OCI-LY3 (cell line): ENCODE measurements at regions not wholly inside any gene's neighbourhood (a gene's known extent, or its start where the extent isn't known, plus 50 kb on each side); places are given as distances from the start of the nearest gene placed in this dataset.

Experiments
- CTCF ChIP-seq: fragments of 200-600, 300-600 bp; sonication (generic); IDR thresholded peaks from 2 replicates; pipeline ENCODE4 v1.5.1; 2014; ENCODE audit warnings: antibody characterized with exemption, low read length, low read depth
- EZH2phosphoT487 ChIP-seq: fragments of 200-600 bp; shearing (Covaris generic); IDR thresholded peaks from 2 replicates; pipeline ENCODE4 v1.6.1; 2018; ENCODE audit warnings: antibody characterized with exemption, mixed run types, low read depth

DNA sequence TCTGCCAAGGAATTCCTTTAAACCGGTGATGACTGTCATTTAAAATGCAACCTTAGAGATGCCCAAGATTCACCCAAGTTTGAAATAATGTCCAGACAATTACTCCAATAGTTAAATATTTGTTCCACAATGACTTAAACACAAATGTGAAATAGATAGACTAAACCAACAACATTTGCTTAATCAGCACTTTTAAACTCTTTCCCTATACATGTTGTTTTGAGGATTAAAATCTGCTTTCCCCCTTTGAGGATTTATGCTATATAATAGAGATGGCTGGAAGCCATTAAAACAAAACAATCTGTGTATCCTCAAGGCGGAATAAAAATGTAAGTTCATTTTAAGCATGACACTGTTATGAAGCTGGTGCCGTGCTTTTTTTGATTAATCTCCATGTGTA, 297.8 kb upstream of the RSPO3 start:
- TF ChIP-seq CTCF, result no peak
- no peak for TF ChIP-seq EZH2phosphoT487
